GM12891 (cell line): ENCODE measurements at regions not wholly inside any gene's neighbourhood (a gene's known extent, or its start where the extent isn't known, plus 50 kb on each side); places are given as distances from the start of the nearest gene placed in this dataset.
A peak's percentile ranks its signal among the peaks of the same experiment; 100 is the strongest.

Experiments
- DNase-seq: peaks from one replicate; pipeline ENCODE4 v3.0.0; 2011; ENCODE audit warnings: low spot score; ENCODE audit not compliant: insufficient read length
- FAIRE-seq: peaks from 2 replicates; lab custom pipeline; 2011; peaks lifted over from hg19 to GRCh38; lab: Jason Lieb, UNC
- PAX5 ChIP-seq: IDR thresholded peaks from 2 replicates; pipeline ENCODE4 v1.6.1; 2011; ENCODE audit warnings: low read length, moderate library complexity, mild to moderate bottlenecking; ENCODE audit not compliant: insufficient read depth, severe bottlenecking
- POLR2A ChIP-seq: IDR thresholded peaks from 2 replicates; pipeline ENCODE4 v1.6.1; 2011; ENCODE audit warnings: low read depth, low read length, control low read depth
- POLR2AphosphoS5 ChIP-seq: IDR thresholded peaks from 2 replicates; pipeline ENCODE4 v1.6.1; 2011; ENCODE audit warnings: low read depth, low read length, control low read depth
- POU2F2 ChIP-seq: IDR thresholded peaks from 2 replicates; pipeline ENCODE4 v1.6.1; 2011; ENCODE audit warnings: low read depth, mild to moderate bottlenecking, control low read depth, low read length, moderate library complexity
- SPI1 ChIP-seq: IDR thresholded peaks from 2 replicates; pipeline ENCODE4 v1.6.1; 2011; ENCODE audit warnings: low read depth, low read length, control low read depth
- TAF1 ChIP-seq: IDR thresholded peaks from 2 replicates; pipeline ENCODE4 v1.6.1; 2011; ENCODE audit warnings: low read depth, low read length, control low read depth

DNA sequence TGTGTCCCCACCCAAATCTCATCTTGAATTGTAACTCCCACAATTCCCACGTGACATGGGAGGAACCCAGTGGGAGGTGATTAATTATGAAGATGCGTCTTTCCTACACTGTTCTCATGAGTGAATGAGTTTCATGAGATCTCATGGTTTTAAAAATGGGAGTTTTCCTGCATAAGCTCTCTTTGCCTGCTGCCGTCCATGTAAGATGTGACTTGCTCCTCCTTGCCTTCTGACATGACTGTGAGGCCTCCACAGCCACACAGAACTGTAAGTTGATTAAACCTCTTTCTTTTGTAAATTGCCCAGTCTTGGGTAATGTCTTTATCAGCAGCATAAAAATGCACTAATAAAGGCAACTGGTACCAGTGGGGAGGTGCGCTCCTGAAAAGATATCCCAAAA lies 67.7 kb upstream of the DRGX start:
- FAIRE-seq, result no peak
- DNase-seq, result no peak
- TF ChIP-seq PAX5, result no peak
- no peak for TF ChIP-seq TAF1
- no peak for TF ChIP-seq POLR2A
- no peak for TF ChIP-seq SPI1
- TF ChIP-seq POU2F2, result no peak
- no peak for TF ChIP-seq POLR2AphosphoS5

DNA sequence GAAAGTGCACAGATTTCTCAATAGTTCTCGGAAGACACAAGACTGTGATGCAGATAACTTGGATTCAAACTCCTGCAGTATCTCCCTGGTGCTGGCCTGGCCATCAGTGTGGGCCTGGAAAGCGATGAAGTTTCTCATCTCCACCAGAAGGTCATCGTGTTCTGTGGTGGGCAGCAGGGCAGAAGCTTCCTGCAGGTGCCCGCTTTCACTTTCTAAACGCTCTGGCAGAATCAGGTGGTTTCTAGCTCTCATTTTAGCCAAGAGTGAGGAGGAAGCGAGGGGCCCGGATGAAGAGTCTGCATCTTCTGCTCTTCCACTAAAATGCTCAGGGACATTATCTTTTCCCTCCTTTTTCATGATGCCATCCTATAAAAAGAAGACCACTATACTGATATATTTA lies 63.0 kb upstream of the DRGX start:
- DNase-seq (no peak), FAIRE-seq (peak; percentile 20)

DNA sequence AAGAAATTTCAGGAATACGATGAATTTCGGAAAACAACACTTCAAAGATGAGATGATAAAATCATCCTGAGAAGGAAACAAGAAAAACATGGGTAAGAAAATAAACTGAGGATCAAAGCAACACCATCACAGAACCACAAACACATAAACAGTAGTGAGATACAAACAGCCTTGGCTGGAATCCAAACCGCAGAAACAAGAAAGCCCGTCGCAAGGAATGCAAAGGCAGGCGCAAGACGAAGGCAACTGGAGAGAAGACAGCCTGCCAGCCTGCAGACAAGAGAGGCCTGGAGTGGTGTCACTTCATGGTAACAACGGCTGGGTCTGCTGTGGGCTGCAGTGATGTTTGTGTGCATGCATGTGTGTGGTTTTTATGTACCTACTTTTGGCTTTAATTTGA lies 61.8 kb upstream of the DRGX start:
- TF ChIP-seq TAF1 (no peak), POLR2A (no peak), SPI1 (no peak), POLR2AphosphoS5 (no peak), POU2F2 (no peak), PAX5 (no peak)
- FAIRE-seq, result no peak
- no peak for DNase-seq

More for the DNA sequence above, 63.0 kb upstream of the DRGX start:
- TF ChIP-seq PAX5, result no peak

DNA sequence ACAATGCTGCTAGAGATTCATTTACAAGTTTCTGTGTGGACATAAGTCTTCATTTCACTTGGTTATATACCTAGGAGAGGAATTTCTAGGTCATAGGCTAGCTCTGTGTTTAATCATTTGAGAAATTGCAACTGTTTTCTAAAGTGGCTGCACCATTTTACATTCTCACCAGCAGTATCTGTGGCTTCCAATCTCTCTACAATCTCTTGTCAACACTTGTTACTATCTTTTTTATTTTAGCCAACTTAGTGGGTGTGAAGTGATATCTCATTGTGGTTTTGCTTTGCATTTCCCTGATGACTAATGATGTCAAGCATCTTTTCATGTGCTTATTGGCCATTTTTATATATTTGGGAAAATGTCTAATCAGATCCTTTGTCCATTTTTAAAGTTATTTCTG lies 53.0 kb upstream of the DRGX start:
- TF ChIP-seq POLR2AphosphoS5, result no peak
- no peak for TF ChIP-seq PAX5
- no peak for TF ChIP-seq SPI1
- no peak for TF ChIP-seq POU2F2
- no peak for TF ChIP-seq TAF1
- no peak for TF ChIP-seq POLR2A
- no peak for FAIRE-seq
- DNase-seq, result no peak

DNA sequence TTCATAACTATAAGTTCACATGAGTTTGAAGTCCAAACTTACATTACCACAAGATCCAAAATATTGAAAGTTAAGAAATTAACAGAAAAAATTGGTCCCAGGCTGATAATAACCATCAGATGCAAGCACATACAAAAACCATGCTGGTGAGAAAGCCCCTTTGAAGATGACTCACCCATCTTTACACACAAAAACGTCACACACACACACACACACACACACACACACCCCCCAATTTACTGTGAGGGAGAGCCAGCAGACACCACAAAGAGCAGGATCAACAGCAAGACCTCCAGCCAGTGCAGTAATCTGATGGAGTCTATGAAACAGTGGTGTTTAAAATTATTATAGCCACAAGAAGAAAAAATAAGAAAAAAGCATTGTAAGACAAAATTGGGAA lies 50.1 kb upstream of the DRGX start:
- FAIRE-seq (no peak), DNase-seq (no peak)
- no peak for TF ChIP-seq POLR2AphosphoS5
- no peak for TF ChIP-seq POU2F2
- no peak for TF ChIP-seq POLR2A
- TF ChIP-seq SPI1, result no peak
- TF ChIP-seq PAX5, result no peak
- TF ChIP-seq TAF1, result no peak
